Kidney epithelial cell (primary cell): ENCODE measurements at regions not wholly inside any gene's neighbourhood (a gene's known extent, or its start where the extent isn't known, plus 50 kb on each side); places are given as distances from the start of the nearest gene placed in this dataset.

Experiments used
- DNase-seq: peaks from one replicate; pipeline ENCODE4 v3.0.0-alpha.2; 2010; ENCODE audit warnings: low read depth
- H3K27me3 ChIP-seq: 2 replicates; pipeline ENCODE4 v1.6.0; 2011; ENCODE audit warnings: low read length; ENCODE audit not compliant: control insufficient read depth, insufficient read depth
- H3K36me3 ChIP-seq: 2 replicates; pipeline ENCODE4 v1.5.1; 2011; ENCODE audit warnings: low read length; ENCODE audit not compliant: control insufficient read depth, insufficient read depth
- H3K4me3 ChIP-seq: 2 replicates; pipeline ENCODE4 v1.5.1; 2011; ENCODE audit warnings: low read depth, mild to moderate bottlenecking, control low read depth, low read length
- TF ChIP-seq, protein P1 (sequence below): IDR thresholded peaks from 2 replicates; pipeline ENCODE4 v1.5.1; 2011; ENCODE audit warnings: mild to moderate bottlenecking, moderate library complexity, low read length, control low read depth, inconsistent platforms; ENCODE audit not compliant: insufficient read depth, poor library complexity, severe bottlenecking

DNA sequence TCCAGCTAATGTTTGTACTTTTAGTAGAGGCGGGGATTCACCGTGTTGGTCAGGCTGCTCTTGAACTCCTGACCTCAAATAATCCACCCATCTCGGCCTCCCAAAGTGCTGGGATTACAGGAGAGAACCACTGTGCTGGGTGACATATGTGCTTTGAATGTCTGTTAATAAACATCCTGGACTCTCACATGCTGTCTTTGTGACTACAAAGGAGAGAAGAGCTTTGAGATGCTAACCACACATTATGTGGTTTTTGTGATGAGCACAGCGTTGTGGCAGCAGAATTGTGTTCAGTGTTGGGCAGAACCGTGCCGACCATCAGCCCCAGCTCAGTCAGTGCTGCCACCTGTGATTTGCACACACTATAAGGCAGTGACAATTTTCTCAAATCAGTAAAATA lies 500.1 kb upstream of the KLF6 start:
- Histone ChIP-seq H3K36me3 (no peaks in the 10 kb centered on the region), H3K4me3 (no peak overlapping the region), H3K27me3 (no peaks in the 10 kb centered on the region)
- TF ChIP-seq, protein P1, sequence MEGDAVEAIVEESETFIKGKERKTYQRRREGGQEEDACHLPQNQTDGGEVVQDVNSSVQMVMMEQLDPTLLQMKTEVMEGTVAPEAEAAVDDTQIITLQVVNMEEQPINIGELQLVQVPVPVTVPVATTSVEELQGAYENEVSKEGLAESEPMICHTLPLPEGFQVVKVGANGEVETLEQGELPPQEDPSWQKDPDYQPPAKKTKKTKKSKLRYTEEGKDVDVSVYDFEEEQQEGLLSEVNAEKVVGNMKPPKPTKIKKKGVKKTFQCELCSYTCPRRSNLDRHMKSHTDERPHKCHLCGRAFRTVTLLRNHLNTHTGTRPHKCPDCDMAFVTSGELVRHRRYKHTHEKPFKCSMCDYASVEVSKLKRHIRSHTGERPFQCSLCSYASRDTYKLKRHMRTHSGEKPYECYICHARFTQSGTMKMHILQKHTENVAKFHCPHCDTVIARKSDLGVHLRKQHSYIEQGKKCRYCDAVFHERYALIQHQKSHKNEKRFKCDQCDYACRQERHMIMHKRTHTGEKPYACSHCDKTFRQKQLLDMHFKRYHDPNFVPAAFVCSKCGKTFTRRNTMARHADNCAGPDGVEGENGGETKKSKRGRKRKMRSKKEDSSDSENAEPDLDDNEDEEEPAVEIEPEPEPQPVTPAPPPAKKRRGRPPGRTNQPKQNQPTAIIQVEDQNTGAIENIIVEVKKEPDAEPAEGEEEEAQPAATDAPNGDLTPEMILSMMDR: no peak
- DNase-seq: no peak

DNA sequence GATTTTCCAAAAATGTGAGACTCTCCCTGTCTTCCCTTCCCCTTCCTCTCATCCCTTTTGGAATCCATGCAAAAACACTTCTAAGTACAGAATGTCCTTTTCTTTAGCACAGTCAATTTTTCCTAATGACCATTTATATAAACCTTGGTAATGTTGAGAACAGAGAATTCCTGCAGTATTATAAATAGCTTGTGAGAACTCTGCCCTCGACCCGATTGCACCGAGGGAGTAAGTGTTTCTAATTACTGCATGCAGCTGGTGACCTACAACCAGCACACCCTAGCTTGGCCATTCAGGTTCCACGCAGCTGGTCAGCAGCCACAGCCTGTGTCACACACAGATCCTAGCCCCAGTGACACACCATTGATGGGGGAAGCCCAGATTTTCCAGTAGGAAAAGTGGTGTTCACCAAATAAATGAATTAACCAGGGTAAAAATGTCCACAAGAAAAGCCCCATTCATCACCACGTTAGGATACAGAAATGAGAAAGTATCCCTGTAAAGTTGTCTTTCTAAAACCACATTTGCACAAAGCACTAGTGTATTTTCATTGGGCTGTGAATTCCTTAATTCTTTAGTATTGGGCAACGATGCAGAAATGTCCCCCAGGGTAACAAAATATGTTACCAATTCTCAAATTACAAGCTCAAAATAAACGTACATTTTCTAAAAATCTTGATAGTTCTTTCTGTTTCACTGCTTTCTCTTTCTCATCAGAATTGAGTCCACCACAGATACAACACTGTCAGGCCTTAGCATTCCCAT lies 499.0 kb upstream of the KLF6 start:
- Histone ChIP-seq H3K27me3 (no peaks in the 10 kb centered on the region), H3K36me3 (no peaks in the 10 kb centered on the region), H3K4me3 (no peak overlapping the region)
- no peak for DNase-seq
- TF ChIP-seq, protein P1: no peak

DNA sequence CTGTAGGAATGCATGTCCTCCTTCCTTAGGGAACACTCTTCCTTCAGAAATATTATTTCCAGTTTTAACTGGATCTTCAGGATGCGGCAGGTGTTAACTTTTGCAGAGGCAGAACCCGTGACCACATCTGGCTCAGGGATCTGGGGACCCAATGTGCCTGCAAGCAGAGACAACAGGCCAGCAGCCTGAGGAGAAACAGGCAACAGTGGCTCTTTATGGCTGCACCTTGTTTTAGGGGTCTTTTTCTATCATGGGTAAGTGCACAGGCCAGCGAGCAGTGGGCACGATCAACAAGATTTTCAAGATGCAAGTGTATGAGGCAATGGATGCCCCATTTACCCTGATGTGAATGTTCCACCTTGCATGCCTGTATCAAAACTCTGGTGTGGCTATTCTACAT lies 497.5 kb upstream of the KLF6 start:
- Histone ChIP-seq H3K4me3 (no peak overlapping the region), H3K27me3 (no peaks in the 10 kb centered on the region), H3K36me3 (no peaks in the 10 kb centered on the region)
- TF ChIP-seq, protein P1: no peak
- DNase-seq: no peak

DNA sequence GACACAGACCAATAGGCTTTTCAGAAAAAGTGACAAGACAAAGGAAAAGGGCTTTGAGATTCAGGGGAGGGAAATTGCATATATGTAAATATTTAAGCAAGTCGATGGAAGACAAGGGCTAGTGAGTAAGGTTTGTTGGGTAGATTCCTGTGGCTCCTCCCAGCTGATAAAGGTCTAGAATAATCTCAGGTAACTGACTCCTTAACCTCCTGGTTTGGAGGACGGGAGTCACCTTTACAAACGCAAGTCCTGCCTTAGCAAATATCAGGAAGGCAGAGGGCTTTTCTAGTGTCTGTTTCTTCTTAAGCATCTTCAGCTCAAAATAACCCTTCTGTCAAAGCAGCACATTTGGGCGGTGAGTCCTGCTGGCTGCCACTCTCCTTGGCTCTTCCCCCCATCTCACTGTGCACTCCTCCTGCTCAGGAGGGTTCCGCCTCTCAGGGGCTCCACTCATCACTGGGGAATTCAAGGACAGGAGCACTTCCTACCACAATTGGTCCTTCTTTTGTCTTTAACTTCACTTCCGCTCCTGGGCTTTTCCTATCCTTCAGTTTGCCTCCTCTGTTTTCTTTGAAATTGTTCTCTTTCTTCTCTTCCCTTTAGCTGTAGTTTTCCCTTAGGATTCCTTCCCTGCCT lies 496.3 kb upstream of the KLF6 start:
- TF ChIP-seq, protein P1: no peak
- DNase-seq: no peak
- H3K4me3 ChIP-seq: no peak overlapping the region
- H3K36me3 ChIP-seq: no peaks in the 10 kb centered on the region
- H3K27me3 ChIP-seq: no peaks in the 10 kb centered on the region

DNA sequence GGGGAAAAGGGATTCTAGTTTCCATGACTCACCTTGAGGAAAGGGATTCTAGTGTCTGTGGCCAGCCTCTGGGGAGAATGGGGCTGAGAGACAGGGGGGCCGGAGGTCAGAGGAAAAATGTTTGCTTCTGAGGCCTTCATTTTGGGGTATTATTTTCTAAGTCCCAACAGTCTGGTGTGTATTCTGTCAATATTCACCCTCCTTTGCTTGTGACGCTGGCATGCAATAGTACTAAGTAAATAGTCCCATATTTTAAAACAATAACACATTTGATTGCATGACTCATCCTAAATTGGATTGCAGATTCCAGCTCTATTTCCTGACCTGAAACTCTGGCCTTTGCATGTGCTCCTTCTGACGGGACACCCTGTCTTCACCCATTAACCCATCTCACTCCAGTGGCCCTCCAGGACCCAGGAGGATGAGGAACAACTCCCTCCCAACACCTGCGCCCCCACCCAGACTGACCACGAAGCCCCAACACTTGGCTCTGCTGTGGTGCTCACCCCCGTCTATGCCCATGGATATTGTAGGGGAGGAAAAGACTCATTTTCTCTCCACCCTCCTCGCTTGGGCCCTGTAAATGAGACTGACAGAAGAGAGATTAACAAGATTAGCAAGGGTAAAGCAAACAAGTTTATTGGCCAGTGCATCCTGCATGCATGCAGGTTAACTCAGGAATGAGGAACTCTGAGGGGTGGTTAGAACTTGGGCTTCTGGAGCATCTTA lies 495.6 kb upstream of the KLF6 start:
- no peaks in the 10 kb centered on the region for H3K36me3 ChIP-seq
- TF ChIP-seq, protein P1: no peak
- H3K4me3 ChIP-seq: no peak overlapping the region
- no peaks in the 10 kb centered on the region for H3K27me3 ChIP-seq
- no peak for DNase-seq
